ENCODE measurements at regions not wholly inside any gene's neighbourhood (a gene's known extent, or its start where the extent isn't known, plus 50 kb on each side); places are given as distances from the start of the nearest gene placed in this dataset.

- no peak overlapping the region for H3K4me3 ChIP-seq (ENCODE audit: low read length in 3 of 3)
- no peak overlapping the region for H3K27ac ChIP-seq (ENCODE audit: low read depth in 2 of 2, low read length in 2 of 2)
- FAIRE-seq (no peak), DNase-seq (peak in 4 of 5 donors; percentile 10 to 89 (median 48))
- intact Hi-C loops (cut with DNase I) = no loop called here
- no peak for TF ChIP-seq CTCF (IDR thresholded peaks at IDR 0.05; ENCODE audit: borderline replicate concordance, extremely low read depth, insufficient read depth)
- H3K9me3 ChIP-seq (ENCODE audit: control insufficient read depth in 2 of 3, insufficient read depth in 1 of 3, low read length in 3 of 3) = peaks cover 0 to 6% (median 0%) of the 10 kb centered on the region in 3 donors
- no peaks in the 10 kb centered on the region for H3K27me3 ChIP-seq (ENCODE audit: control insufficient read depth, insufficient read depth, low read length)
- no peak overlapping the region for H3K9ac ChIP-seq (ENCODE audit: low read length in 3 of 3)
- no peaks in the 10 kb centered on the region for H3K36me3 ChIP-seq (ENCODE audit: control insufficient read depth in 2 of 3, insufficient read depth in 3 of 3, low read length in 3 of 3)
- no peaks in the 10 kb centered on the region for H3K4me1 ChIP-seq (ENCODE audit: control insufficient read depth in 2 of 3, insufficient read depth in 2 of 3, low read depth in 1 of 3, low read length in 3 of 3)
These were observed 185.6 kb upstream of the C14orf180 start for GRCh38 chr14:104393898-104394381.

GRCh38 chr14:104394409-104394851, 185.1 kb upstream of the C14orf180 start:
- DNase-seq (peak in 2 of 5 donors; percentile 8 to 45), FAIRE-seq (no peak)
- H3K4me1 ChIP-seq (ENCODE audit: control insufficient read depth in 2 of 3, insufficient read depth in 2 of 3, low read depth in 1 of 3, low read length in 3 of 3) = no peaks in the 10 kb centered on the region
- TF ChIP-seq CTCF (IDR thresholded peaks at IDR 0.05; ENCODE audit: borderline replicate concordance, extremely low read depth, insufficient read depth) = no peak
- H3K9me3 ChIP-seq (ENCODE audit: control insufficient read depth in 2 of 3, insufficient read depth in 1 of 3, low read length in 3 of 3) = peaks cover 0 to 6% (median 0%) of the 10 kb centered on the region in 3 donors
- H3K27ac ChIP-seq (ENCODE audit: low read depth in 2 of 2, low read length in 2 of 2) = no peak overlapping the region
- no peaks in the 10 kb centered on the region for H3K36me3 ChIP-seq (ENCODE audit: control insufficient read depth in 2 of 3, insufficient read depth in 3 of 3, low read length in 3 of 3)
- H3K4me3 ChIP-seq (ENCODE audit: low read length in 3 of 3) = no peak overlapping the region
- H3K27me3 ChIP-seq (ENCODE audit: control insufficient read depth, insufficient read depth, low read length) = no peaks in the 10 kb centered on the region
- H3K9ac ChIP-seq (ENCODE audit: low read length in 3 of 3) = no peak overlapping the region
- intact Hi-C loops (cut with DNase I) = no loop called here

- Histone ChIP-seq H3K4me1 (ENCODE audit: control insufficient read depth in 2 of 3, insufficient read depth in 2 of 3, low read depth in 1 of 3, low read length in 3 of 3) (no peaks in the 10 kb centered on the region), H3K4me3 (ENCODE audit: low read length in 3 of 3) (no peak overlapping the region), H3K27ac (ENCODE audit: low read depth in 2 of 2, low read length in 2 of 2) (no peak overlapping the region), H3K36me3 (ENCODE audit: control insufficient read depth in 2 of 3, insufficient read depth in 3 of 3, low read length in 3 of 3) (no peaks in the 10 kb centered on the region), H3K27me3 (ENCODE audit: control insufficient read depth, insufficient read depth, low read length) (no peaks in the 10 kb centered on the region), H3K9ac (ENCODE audit: low read length in 3 of 3) (no peak overlapping the region), H3K9me3 (ENCODE audit: control insufficient read depth in 2 of 3, insufficient read depth in 1 of 3, low read length in 3 of 3) (peaks cover 0 to 6% (median 0%) of the 10 kb centered on the region in 3 donors)
- no peak for TF ChIP-seq CTCF (IDR thresholded peaks at IDR 0.05; ENCODE audit: borderline replicate concordance, extremely low read depth, insufficient read depth)
- FAIRE-seq (no peak), DNase-seq (no peak)
- intact Hi-C loops (cut with DNase I) = no loop called here
These were observed 184.3 kb upstream of the C14orf180 start for GRCh38 chr14:104395276-104395675.
